Sigmoid colon (tissue), 6 donors: ENCODE measurements at regions not wholly inside any gene's neighbourhood (a gene's known extent, or its start where the extent isn't known, plus 50 kb on each side); places are given as distances from the start of the nearest gene placed in this dataset.

Source experiments
- DNase-seq: peaks from one replicate; pipeline ENCODE4 v3.0.0-alpha.2; 2019
- H3K27ac ChIP-seq, 4 donors: fragments of 200-600 bp; sonication (generic); one replicate each; pipeline ENCODE4 v1.5.1; 2016 to 2019; ENCODE audit warnings: mild to moderate bottlenecking in 1 of 4
- H3K27me3 ChIP-seq, 3 donors: fragments of 200-600 bp; sonication (generic); one replicate each; pipeline ENCODE4 v1.5.1; 2019; ENCODE audit warnings: mild to moderate bottlenecking in 1 of 3
- H3K36me3 ChIP-seq, 4 donors: fragments of 200-600 bp; sonication (generic); one replicate each; pipeline ENCODE4 v1.5.1; 2016 to 2019
- H3K4me1 ChIP-seq, 4 donors: fragments of 200-600 bp; sonication (generic); one replicate each; pipeline ENCODE4 v1.5.1; 2017 to 2019
- H3K4me3 ChIP-seq, 4 donors: fragments of 200-600 bp; sonication (generic); one replicate each; pipeline ENCODE4 v1.5.1; 2017 to 2019; ENCODE audit warnings: mild to moderate bottlenecking in 2 of 4, moderate library complexity in 1 of 4
- H3K9me3 ChIP-seq, 4 donors: fragments of 200-600 bp in 3 of 4; sonication (generic) in 3 of 4; one replicate each; pipeline versions ENCODE4 v1.5.1 to v1.6.1; 2013 to 2019
- EP300 ChIP-seq, 4 donors: sonication (generic); formaldehyde crosslinking; IDR thresholded peaks; one replicate each; pipeline ENCODE4 v1.6.1; 2017; ENCODE audit warnings: antibody characterized with exemption in 4 of 4
- POLR2A ChIP-seq, 2 donors: fragments of 450-650 bp; IDR thresholded peaks; one replicate each; pipeline ENCODE4 v1.6.1; 2016; ENCODE audit warnings: antibody characterized with exemption in 2 of 2, mild to moderate bottlenecking in 2 of 2, moderate library complexity in 2 of 2
- POLR2AphosphoS5 ChIP-seq, 4 donors: sonication (generic); formaldehyde crosslinking; IDR thresholded peaks; one replicate each; pipeline ENCODE4 v1.6.1; 2017; ENCODE audit warnings: antibody characterized with exemption in 4 of 4
- WGBS, 2 donors: extraction: QIAGEN DNeasy Blood & Tissue Kit; methylation state at CpG; one replicate each; pipeline ENCODE4 v1.1.7; 2013; 5-methylcytosine and 5-hydroxymethylcytosine counted together
- intact Hi-C: fragments of 100-400 bp; cut with DNase I; formaldehyde crosslinking; loops from one replicate; pipeline ENCODE4 v1.15.1; 2023
- TF ChIP-seq, protein P1 (sequence below), 4 experiments: fragments of 450-650 bp in 3 of 4; fragments of 200-600 bp in 1 of 4; IDR thresholded peaks; one replicate each; pipeline ENCODE4 v1.5.1; 2016 to 2019; ENCODE audit warnings: antibody characterized with exemption in 4 of 4, mild to moderate bottlenecking in 3 of 4, moderate library complexity in 2 of 4
- donor health status: healthy with polysubstance abuse.
- donor health status: healthy.

DNA sequence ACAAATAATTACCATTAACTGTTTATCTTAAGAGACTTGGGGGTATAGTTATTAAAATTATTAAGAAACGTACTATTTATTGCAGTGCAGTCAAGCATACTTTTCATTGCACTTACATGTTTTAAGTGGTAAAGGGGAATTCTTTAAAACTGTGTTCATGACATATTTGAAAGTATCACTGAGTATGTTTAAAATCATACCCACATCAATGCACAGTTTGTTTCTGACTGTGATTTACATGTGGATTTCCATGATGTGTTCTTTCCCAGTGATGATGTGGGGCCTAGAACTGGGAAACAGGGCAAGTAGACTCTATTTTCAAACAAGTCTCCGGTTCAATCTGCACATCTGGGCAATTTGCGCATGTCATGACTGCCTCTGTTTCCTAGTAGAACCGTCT is 340.5 kb upstream of the OBI1 start:
- DNase-seq, result no peak
- Histone ChIP-seq H3K27ac (no peak overlapping the region), H3K4me1 (no peaks in the 10 kb centered on the region), H3K9me3 (no peaks in the 10 kb centered on the region), H3K27me3 (no peaks in the 10 kb centered on the region), H3K4me3 (no peak overlapping the region), H3K36me3 (no peaks in the 10 kb centered on the region)
- 79 to 82% methylated on average over 4 of the region's 4 CpGs for WGBS, 2 donors
- intact Hi-C loops, result no loop called here
- TF ChIP-seq, protein P1, sequence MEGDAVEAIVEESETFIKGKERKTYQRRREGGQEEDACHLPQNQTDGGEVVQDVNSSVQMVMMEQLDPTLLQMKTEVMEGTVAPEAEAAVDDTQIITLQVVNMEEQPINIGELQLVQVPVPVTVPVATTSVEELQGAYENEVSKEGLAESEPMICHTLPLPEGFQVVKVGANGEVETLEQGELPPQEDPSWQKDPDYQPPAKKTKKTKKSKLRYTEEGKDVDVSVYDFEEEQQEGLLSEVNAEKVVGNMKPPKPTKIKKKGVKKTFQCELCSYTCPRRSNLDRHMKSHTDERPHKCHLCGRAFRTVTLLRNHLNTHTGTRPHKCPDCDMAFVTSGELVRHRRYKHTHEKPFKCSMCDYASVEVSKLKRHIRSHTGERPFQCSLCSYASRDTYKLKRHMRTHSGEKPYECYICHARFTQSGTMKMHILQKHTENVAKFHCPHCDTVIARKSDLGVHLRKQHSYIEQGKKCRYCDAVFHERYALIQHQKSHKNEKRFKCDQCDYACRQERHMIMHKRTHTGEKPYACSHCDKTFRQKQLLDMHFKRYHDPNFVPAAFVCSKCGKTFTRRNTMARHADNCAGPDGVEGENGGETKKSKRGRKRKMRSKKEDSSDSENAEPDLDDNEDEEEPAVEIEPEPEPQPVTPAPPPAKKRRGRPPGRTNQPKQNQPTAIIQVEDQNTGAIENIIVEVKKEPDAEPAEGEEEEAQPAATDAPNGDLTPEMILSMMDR (IDR thresholded peaks at IDR 0.05), result no peak
- TF ChIP-seq EP300 (IDR thresholded peaks at IDR 0.05), result no peak
- TF ChIP-seq POLR2A (IDR thresholded peaks at IDR 0.05), result no peak

DNA sequence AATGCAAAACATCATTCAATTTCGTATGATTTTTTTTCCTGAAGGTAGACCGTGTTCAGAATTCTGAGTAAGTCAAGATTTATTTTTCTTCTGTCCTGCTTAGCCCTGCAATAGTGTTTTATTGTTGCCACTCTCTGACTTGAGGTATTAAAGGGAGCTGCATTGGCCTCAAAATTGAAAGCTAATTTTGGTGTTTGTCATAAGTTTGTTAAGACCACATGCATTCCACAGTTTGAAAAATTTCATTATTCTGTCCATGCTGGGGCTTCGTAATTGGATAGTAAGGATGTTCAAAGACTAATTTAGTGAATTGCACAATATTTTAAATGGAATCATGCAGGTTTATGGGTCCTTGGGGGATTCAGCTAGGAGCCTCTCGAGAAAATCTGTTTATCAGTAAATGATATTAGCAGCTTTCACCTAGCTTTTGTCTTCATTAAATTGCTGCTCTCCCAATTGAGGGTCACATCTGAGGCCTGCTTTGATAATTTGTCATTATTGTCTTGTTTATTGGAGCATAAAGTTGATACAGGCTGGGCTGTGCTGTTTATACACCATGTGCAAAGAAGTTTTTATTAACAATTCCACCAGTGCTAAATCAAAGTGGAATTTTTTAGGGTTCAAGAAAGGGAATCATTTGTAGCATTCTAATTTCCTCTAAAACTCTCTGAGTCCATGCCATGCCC is 339.8 kb upstream of the OBI1 start:
- H3K9me3 ChIP-seq, result no peaks in the 10 kb centered on the region
- no peak overlapping the region for H3K4me3 ChIP-seq
- intact Hi-C loops, result no loop called here
- WGBS, 2 donors, result 67 to 74% methylated on average over 4 of the region's 4 CpGs
- H3K27me3 ChIP-seq, result no peaks in the 10 kb centered on the region
- H3K27ac ChIP-seq, result no peak overlapping the region
- TF ChIP-seq POLR2AphosphoS5 (IDR thresholded peaks at IDR 0.05) (no peak), EP300 (IDR thresholded peaks at IDR 0.05) (no peak)
- TF ChIP-seq, protein P1 (IDR thresholded peaks at IDR 0.05), result no peak
- H3K36me3 ChIP-seq, result no peaks in the 10 kb centered on the region
- no peaks in the 10 kb centered on the region for H3K4me1 ChIP-seq
- no peak for DNase-seq

DNA sequence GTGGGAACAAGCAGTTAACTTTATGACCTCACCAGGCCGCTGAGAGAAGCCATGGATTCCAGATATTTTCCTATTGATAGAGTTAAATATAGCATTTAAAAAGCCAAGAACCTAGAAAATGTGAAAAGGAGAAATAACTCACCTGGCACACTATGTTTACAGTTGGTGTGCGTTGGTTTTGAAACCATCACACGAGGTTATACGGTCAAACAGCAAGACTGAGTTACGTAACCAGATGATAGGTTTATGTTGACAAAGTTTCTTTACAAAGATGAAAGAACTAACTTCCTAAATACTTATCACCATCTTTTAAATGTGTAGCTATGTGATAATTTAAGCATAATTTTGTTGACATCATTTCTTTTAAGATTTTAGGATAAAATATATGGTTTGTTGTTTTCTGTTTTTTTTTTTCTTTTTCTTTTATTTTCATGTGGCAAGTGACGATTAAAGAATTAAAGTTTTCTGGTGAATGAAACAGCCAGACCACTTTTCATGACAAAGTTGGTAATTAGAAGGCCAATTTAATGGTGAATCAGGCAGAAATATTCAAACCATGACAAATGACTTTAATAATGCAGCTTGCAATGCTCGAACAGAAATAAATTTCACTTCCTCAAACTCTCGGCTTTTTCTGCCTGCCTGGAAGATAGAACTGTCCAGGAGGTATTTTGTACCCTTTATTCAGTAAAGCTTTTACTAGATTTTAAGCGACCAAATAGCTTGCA is 339.1 kb upstream of the OBI1 start:
- no peaks in the 10 kb centered on the region for H3K4me1 ChIP-seq
- H3K4me3 ChIP-seq, result no peak overlapping the region
- H3K27me3 ChIP-seq, result no peaks in the 10 kb centered on the region
- no peaks in the 10 kb centered on the region for H3K9me3 ChIP-seq
- no peaks in the 10 kb centered on the region for H3K36me3 ChIP-seq
- TF ChIP-seq POLR2AphosphoS5 (IDR thresholded peaks at IDR 0.05), result no peak
- TF ChIP-seq POLR2A (IDR thresholded peaks at IDR 0.05), result no peak
- TF ChIP-seq, protein P1 (IDR thresholded peaks at IDR 0.05), result no peak
- TF ChIP-seq EP300 (IDR thresholded peaks at IDR 0.05), result no peak
- intact Hi-C loops, result no loop called here
- no peak for DNase-seq
- WGBS, 2 donors, result 59 to 64% methylated on average over 9 of the region's 9 CpGs
- no peak overlapping the region for H3K27ac ChIP-seq

DNA sequence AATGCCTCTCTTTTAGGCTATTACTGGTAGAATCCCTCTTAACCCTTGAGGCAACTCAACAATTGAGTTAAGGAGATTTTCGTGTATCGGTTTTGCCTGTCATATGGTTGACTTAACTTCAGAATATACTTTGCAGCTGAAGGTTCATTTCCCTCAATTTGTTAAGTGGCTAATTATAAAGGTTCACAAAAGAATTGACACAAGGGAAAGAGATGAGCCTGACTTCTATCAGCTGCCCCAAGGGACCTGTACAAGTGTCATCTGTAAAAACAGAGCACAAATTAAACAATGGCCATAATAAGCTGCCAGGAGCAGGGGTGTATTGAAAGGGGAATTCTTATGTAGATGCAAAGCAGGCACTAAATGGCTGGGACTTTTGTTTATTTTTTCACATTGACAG is 334.8 kb upstream of the OBI1 start:
- no peak for TF ChIP-seq EP300 (IDR thresholded peaks at IDR 0.05)
- no peak for TF ChIP-seq POLR2A (IDR thresholded peaks at IDR 0.05)
- TF ChIP-seq, protein P1 (IDR thresholded peaks at IDR 0.05), result no peak
- no peak for TF ChIP-seq POLR2AphosphoS5 (IDR thresholded peaks at IDR 0.05)
- intact Hi-C loops, result no loop called here
- H3K36me3 ChIP-seq, result no peaks in the 10 kb centered on the region
- no peaks in the 10 kb centered on the region for H3K9me3 ChIP-seq
- DNase-seq, result no peak
- 70 to 78% methylated on average over 2 of the region's 2 CpGs for WGBS, 2 donors
- H3K27ac ChIP-seq, result no peak overlapping the region
- no peaks in the 10 kb centered on the region for H3K27me3 ChIP-seq
- H3K4me3 ChIP-seq, result no peak overlapping the region
- no peaks in the 10 kb centered on the region for H3K4me1 ChIP-seq
